HG03571 (cell line): ENCODE measurements at regions not wholly inside any gene's neighbourhood (a gene's known extent, or its start where the extent isn't known, plus 50 kb on each side); places are given as distances from the start of the nearest gene placed in this dataset.

Experiments
- ATAC-seq: cut with Tn5 transposase; IDR thresholded peaks from one replicate; pipeline ENCODE4 v1.9.1; 2021; ENCODE audit not compliant: unreplicated experiment

- ATAC-seq: no peak
These were observed 50.3 kb upstream of the DPH6 start for GRCh38 chr15:35596285-35596684.

DNA sequence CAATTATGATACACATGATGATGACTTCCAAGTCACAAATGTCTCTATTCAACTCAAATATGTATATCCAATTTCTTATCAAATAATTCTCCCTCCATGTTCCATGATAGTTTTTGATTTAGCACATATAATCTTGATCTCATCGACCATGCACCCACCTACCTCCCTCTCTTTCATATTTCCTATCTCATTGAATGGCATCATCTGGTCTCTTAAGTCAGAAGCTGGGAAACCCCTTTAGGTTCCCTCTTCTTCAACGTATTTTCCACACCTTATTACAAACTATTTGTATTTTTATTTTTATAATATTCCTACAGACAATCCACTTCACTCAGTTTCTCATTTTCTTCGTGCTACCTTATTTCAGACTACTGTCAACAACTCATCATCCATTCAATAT lies 56.9 kb upstream of the DPH6 start:
- ATAC-seq: no peak

DNA sequence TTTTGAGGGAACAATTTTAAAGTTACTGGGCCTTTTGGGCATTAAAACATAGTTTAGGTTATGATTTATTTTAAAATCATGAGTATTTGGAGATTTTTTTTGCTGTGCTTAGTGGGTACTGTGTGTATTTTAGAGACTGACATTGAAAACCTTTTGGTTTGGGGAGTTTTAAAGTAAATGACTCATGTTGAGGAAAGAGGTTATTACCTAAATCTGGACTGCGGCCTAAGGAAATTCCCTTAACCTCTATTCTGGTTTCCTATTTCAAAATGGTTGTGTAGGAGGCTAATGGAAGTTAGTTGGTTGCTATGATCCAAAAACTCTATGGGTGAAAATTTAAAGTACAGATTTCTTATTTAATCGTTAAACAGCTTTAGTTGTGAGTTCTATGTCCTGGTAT lies 57.3 kb upstream of the DPH6 start:
- peak; percentile 57 for ATAC-seq

GRCh38 chr15:35603856-35604255 lies 57.9 kb upstream of the DPH6 start:
- no peak for ATAC-seq

DNA sequence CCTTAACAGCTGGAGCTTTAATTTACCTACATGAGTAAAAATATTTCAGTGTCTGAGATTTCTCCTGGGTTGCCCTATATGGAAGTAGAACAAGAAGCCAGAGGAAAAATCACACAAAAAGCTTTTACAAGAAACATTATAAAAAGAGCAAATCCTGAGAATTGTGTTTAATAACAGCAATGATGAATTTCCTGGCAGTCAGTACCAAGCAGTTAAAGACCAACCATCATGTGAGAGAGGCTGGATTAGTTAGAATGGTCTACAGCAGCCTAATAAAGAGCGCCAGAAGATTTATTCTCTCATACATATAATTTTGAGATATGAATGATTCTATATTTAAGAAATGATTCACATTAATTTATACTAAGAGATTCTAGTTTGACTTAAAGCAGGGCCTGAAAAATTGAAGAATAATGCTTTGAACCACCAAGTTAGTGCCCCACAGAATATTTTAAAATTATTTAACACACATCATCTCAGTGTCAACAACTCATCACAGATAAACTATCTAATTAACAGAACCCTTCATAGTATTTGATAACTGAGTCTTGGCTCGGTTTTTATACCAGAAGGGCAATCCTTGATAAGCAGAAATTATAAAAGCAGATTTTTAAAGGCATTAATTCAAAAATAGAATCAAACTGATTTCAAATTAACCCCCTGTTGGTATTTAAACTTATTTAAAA lies 59.9 kb upstream of the DPH6 start:
- no peak for ATAC-seq

- ATAC-seq: no peak
These were observed 60.5 kb upstream of the DPH6 start for GRCh38 chr15:35606450-35606779.

- no peak for ATAC-seq
These were observed 70.7 kb upstream of the DPH6 start for GRCh38 chr15:35616498-35617271.

- ATAC-seq: no peak
These were observed 72.6 kb upstream of the DPH6 start for GRCh38 chr15:35618260-35619188.

DNA sequence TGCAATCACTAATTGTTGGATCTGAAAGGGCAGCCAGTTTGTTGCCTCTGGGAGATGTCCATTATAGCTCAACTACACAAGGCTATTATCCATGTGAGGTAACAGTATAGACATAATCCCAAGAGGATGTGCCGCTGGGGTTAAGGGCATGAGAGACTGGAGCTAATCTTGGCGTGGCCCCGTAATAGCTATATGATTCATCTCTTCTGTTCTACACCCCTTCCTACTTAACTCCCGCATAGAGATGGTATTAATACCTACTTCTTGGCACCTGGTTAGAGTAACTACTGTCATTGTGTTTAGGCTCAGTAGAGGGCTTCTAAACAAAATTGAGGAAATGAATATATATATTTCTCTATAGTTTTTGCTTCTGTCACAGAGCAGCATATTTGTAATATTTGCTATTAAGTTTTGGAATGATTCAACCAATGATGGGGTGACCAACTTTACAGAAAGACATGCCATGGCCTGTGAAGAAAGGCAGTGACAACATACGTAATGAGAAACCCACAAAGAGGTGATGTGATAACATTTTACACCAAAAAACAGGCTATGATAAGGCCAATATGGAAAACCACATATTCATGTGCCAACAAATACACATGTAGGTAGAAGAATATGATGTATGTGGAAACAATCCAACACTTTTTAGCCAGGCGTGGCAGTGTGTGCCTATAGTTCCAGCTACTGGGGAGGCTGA lies 76.8 kb upstream of the DPH6 start:
- no peak for ATAC-seq

DNA sequence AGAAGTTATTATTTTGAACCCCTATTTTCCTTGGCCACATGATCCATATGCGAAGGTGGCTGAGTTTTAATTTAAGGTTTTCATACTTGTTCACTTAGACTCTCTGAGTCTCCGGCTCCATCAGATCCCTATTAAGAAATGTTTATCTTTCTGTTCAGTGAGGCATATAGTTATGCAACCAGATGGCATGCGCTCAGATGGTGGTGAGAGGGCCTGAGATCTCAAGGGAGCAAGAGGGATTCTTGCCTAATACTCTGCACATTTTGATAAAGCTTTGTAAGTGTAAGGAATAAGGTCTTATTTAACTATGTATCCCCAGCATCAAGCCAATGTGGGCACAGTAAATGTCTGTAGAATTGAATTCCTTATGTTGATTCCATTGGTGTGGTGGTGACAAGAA lies 78.9 kb upstream of the DPH6 start:
- no peak for ATAC-seq

DNA sequence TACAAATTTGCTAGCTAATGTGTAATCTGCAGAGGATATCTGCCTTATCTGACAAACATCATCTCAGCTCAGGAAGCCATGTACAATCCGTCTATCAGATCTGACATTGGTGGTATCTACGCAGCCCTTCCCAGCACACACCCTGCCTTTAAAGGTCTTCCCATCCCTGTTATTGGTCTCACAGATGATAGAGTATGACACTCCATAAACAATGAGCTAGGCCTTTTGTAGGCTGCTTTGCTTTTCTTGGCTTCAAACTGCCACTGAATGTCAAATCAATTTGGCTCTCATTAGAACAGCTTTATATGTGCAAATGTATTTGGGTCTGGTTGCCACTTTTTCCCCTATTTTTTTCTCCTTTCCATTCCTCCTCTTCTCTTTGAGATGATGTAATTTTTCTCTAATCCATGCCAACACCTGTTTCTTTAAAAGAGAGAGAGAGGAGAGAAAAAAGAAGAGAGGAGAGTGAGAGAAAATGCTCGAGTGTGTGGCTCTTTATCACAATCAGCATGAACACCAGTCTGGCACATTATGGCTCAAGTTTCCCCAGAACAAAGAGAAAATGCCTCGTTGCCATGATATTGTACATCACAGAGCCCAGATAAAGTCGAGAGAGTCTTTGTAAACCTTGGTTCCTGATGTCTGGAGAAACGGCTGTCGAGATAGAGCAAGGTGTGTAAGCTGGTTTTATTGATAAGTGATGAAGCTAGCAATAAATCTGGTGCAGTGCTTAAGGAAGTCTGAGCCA lies 80.8 kb upstream of the DPH6 start:
- ATAC-seq: no peak

- no peak for ATAC-seq
These were observed 81.7 kb upstream of the DPH6 start for GRCh38 chr15:35627696-35628095.

DNA sequence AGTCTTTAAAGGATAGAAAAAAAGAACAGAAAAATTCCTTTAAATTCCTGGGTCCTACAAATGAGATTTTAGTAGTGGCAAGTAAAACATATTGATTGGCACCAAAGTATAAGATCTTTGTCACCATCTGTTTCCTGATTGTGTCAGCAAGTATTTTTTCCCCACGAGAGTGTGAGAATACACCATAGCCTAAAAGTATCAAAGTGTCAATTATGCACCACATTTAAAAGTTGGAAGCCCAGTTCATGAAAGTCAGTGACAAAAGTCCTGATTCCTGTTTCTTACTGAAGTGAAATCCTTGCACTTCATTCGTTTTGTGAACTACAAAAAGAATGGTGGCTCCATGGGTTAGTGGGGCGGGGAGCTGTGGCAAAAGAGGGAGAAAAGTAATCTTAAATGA lies 83.8 kb upstream of the DPH6 start:
- no peak for ATAC-seq

DNA sequence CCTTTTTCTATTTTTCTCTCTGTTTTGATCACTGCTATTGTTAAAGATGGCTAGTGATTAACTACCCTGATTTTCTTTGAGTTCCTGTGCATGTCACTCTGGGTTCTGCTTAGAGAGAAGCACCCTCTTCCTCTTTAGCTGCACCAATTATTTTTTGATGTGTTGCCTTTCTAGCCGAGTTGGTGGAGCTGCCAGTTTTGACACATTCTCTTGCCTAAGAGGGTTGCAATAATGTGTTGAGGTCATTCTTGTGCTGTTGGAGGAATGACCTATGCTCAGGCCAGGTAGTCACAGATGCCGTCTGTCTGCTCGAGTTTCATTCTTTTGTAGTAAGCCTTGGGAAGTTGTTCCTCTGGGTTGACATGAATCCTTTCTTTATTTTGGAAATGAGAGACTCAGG lies 84.6 kb upstream of the DPH6 start:
- ATAC-seq: no peak

DNA sequence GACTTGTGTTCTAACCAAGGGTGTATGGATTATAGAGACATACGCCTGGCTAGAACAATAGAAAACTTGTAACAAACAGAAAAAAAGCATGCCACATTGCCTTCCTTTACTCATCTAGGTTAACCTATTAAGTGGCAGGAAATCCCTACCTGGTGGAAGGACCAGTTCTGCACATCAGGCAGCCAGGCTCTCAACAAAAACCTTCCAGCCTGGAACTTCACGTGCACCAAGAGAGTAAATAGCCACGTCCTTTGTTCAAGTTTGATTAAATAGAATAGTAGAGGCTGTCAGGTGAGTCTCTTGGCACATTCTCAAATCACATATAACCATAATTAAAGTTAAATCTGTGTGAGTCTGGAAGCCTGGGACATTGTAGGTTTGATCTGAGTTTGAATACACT lies 85.0 kb upstream of the DPH6 start:
- ATAC-seq: no peak

- ATAC-seq: no peak
These were observed 87.7 kb upstream of the DPH6 start for GRCh38 chr15:35633677-35634076.

- ATAC-seq: no peak
These were observed 100.8 kb upstream of the DPH6 start for GRCh38 chr15:35646790-35647189.

DNA sequence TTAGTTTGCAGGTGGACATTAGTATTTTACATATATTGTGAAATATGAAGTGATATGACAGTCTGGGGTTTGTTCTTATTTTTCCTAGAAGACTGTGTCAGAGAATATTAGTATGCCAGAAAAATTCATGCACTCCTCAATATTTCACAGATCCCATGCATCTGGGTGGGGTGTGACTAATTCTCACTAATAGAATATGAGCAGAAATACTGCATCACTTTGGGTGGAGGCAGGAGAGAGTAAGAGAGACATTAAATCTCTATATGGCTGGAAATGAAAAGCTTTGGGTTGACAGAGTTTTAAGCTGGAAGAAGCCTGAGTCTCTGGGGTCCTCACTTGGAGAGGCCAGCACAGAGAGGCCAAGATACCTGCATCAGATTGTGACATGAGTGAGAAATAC lies 101.3 kb upstream of the DPH6 start:
- no peak for ATAC-seq

DNA sequence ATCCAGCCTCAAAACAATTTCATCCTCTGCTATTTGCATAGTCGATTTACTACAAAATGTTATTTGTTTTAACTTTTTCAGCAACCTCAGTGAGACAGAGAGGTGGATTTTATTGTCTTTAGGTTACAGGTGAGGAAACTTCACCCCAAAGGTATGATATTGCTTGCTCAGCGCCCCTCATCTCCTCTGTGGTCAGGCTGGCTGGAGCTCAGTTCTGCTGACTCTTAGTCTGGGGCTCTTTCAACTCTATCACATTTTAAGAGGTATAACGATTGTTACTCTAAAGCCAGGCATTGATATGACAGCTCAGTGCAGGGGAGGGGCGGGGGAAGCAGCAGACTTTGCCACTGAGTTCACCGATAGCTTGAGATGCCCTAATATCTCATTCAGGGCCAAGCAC lies 103.0 kb upstream of the DPH6 start:
- ATAC-seq: no peak

DNA sequence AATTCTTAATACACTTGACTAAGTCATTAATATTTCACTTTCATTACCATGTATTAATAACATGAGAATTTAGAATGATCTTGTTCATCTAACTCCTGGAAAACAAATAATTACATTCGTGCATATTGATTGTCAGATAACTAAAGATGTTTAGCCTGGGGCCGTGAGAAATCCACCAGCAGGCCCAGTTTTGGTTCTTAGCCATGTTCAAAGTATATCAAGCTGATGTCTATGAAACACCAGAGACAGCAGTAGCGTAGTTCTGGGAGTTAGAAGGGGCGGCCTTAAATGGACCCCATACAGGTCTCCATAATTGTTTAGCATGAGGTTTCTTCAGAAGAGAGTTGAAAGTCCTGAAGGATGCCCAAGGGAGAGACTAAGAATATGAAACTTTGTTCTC lies 103.6 kb upstream of the DPH6 start:
- no peak for ATAC-seq

- no peak for ATAC-seq
These were observed 108.4 kb upstream of the DPH6 start for GRCh38 chr15:35654332-35654731.
